GM10266 (cell line): ENCODE measurements at regions not wholly inside any gene's neighbourhood (a gene's known extent, or its start where the extent isn't known, plus 50 kb on each side); places are given as distances from the start of the nearest gene placed in this dataset.
A peak's percentile ranks its signal among the peaks of the same experiment; 100 is the strongest.

ENCODE experiments used
- DNase-seq: peaks from one replicate; pipeline ENCODE4 v3.0.0; 2012; ENCODE audit errors: extremely low spot score
- TF ChIP-seq, protein P1 (sequence below): IDR thresholded peaks from 2 replicates; pipeline ENCODE4 v1.5.1; 2012; ENCODE audit warnings: mild to moderate bottlenecking, low read depth; ENCODE audit not compliant: control insufficient read depth, insufficient read depth; ENCODE audit errors: missing control alignments

DNA sequence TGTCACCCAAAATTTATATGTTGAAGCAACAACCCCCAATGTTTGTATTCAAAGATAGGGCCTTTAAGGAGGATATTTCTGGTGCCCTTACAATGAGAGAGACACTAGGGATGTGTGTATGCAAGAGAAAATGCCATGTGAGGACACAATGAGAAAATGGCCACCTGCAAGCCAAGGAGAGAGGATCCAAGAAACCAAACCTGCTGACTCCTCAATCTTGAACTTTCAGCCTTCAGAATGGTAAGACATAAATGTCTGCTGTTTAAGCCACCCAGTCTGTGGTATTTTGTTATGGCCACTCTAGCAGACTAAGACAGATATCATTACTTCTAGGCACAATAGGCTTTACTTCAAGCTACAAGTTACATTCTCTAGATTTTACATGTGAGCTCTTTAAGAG, 1145.1 kb upstream of the MAP3K7 start:
- no peak for DNase-seq
- TF ChIP-seq, protein P1, sequence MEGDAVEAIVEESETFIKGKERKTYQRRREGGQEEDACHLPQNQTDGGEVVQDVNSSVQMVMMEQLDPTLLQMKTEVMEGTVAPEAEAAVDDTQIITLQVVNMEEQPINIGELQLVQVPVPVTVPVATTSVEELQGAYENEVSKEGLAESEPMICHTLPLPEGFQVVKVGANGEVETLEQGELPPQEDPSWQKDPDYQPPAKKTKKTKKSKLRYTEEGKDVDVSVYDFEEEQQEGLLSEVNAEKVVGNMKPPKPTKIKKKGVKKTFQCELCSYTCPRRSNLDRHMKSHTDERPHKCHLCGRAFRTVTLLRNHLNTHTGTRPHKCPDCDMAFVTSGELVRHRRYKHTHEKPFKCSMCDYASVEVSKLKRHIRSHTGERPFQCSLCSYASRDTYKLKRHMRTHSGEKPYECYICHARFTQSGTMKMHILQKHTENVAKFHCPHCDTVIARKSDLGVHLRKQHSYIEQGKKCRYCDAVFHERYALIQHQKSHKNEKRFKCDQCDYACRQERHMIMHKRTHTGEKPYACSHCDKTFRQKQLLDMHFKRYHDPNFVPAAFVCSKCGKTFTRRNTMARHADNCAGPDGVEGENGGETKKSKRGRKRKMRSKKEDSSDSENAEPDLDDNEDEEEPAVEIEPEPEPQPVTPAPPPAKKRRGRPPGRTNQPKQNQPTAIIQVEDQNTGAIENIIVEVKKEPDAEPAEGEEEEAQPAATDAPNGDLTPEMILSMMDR: no peak

DNA sequence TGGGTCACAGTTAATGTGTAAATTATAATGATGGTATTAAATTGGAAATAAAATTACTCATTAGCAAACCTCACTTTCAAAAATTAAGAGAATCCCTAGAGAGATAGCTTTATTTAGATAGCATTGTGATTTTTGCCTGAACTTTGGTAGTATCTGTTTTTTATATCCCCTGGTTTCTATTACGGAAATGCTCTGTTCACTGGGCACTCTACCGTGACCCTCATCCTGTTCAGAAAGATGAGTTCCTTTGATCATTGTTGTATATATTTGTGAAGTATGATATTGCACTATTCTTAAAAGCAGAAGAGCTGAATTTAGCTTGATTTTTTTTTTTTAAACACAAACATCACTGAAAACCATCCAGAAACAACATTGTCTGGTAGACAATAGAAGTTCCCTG, 1143.8 kb upstream of the MAP3K7 start:
- TF ChIP-seq, protein P1: no peak
- DNase-seq: no peak

DNA sequence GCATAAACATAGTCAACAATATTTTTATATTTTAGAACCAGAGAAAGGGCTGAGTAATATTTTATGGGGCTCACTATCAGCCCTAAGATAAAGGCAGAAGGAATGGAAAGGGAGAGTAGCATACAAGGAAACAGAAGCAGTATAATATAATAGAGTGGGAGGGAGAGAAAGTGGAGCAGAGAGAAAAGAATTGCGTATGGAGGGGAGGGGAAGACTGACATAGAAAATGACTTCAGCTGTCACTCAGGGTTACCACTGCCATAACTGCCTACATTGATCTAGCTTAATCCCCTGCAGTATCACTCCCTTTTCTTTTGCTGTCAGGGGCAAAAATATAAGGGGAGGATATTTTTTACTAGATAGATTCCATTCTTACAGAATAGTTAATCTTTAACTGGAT, 1133.5 kb upstream of the MAP3K7 start:
- no peak for DNase-seq
- TF ChIP-seq, protein P1: no peak

DNA sequence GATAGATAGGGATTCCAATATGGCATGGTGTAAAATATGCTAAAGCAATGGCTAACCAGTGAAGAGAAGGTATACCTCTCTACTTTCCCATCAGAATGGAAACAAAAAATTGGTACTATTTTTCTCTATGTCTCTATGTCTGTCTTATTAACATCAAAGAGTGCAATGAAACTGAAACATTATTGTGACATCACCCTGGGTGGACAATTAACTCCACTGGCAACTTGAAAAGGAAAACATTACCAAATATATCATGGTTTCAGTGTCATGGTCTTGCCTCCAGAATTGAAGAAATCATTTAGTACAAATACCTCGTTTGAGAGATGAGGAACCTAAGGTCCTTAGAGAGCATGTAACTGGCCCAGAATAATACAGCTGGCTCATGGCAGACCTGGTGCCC, 1132.5 kb upstream of the MAP3K7 start:
- no peak for DNase-seq

DNA sequence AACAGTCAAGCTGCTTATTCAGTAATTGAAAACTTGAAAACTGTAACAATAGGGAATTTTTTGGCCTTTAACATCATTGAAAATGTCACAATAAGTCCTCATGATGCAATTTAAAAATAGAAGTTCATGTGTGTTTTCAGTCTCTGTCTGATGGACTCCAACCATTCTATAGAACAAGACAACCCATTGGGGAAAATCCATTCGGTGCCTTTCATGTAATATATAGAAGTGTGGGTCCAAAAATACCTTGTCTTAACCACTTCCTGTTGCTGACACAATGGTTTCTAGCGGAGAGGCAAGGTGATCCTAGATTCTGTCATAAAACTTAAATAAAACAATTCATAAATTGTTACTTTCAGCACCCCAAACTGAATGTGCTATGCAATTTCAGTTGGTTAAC, 1131.3 kb upstream of the MAP3K7 start:
- TF ChIP-seq, protein P1: no peak
- DNase-seq: peak; percentile 12

More for the DNA sequence above, 1132.5 kb upstream of the MAP3K7 start:
- TF ChIP-seq, protein P1: no peak

DNA sequence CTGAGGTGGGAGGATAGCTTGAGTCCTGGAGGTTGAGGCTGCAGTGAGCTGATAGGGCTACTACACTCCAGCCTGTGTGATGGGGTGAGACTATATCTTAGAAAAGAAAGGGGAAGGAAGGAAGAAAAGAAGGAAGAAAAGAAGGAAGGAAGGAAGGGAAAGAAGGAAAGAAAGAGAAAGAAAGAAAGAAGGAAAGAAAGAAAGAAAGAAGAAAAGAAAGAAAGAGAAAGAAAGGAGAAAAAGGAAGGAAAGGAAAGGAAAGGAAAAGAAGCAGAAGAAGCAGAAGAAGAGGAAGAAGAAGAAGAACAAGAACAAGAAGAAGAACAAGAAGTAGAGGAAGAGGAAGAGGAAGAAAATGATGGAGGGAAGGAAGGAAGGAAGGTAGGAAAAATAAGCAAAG, 1130.2 kb upstream of the MAP3K7 start:
- TF ChIP-seq, protein P1: no peak
- no peak for DNase-seq

DNA sequence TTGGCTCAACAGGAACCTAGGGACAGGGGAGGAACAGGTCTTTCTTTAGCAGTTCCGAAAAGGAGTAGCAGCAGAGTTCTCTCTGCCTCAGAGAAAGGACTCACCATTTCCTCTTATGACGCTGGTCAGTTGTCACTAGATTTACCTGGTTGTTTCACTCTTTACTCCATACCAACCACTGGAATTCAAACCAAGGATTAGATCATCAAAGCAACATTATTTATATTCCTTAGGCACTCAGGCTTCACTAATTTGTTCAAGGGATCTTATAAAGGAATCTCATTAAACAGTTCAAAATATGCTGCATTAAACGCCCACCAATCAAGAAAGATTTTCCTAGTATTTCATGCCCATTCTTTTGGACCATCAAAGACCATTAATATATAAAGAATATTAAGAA, 1129.5 kb upstream of the MAP3K7 start:
- no peak for DNase-seq
- TF ChIP-seq, protein P1: no peak
